IMR-90 (cell line): ENCODE measurements at regions not wholly inside any gene's neighbourhood (a gene's known extent, or its start where the extent isn't known, plus 50 kb on each side); places are given as distances from the start of the nearest gene placed in this dataset.

Experiments
- ATAC-seq: fragments of 200-7000 bp; cut with Tn5 transposase; 2 replicates; pipeline ENCODE4 v1.9.1; 2020; ENCODE audit warnings: low read depth, mild to moderate bottlenecking, moderate library complexity
- BruUV-seq: library from RNA; stranded (reverse); fragments of 400-500 nt; replicated peaks from 2 replicates; lab custom pipeline; 2021; lab: Mats Ljungman, UMichigan
- CTCF ChIA-PET: fragments of 300-600 bp; formaldehyde crosslinking; extraction: SDS; loops from one replicate; lab custom pipeline; 2021; ENCODE audit warnings: antibody characterized with exemption; lab: Yijun Ruan, JAX
- POLR2A ChIA-PET: fragments of 300-600 bp; sonication (Branson Sonifier 250); formaldehyde crosslinking; loops from one replicate; lab custom pipeline; 2022; ENCODE audit warnings: antibody characterized with exemption; ENCODE audit not compliant: unreplicated experiment; lab: Charles Lee
- DNase-seq: peaks from one replicate; pipeline ENCODE4 v3.0.0; 2013
- H2AFZ ChIP-seq: replicated peaks from 2 replicates; pipeline ENCODE3; 2013; ENCODE audit warnings: low read length, mild to moderate bottlenecking; ENCODE audit not compliant: poor library complexity
- H2AK5ac ChIP-seq: 2 replicates; pipeline ENCODE4 v1.6.1; 2013; ENCODE audit warnings: low read depth, low read length, inconsistent platforms
- H2AK9ac ChIP-seq: replicated peaks from 2 replicates; pipeline ENCODE3; 2013; ENCODE audit warnings: mild to moderate bottlenecking, low read depth, low read length, moderate library complexity; ENCODE audit not compliant: poor library complexity
- H2BK120ac ChIP-seq: 2 replicates; pipeline ENCODE4 v1.6.1; 2013; ENCODE audit warnings: low read depth, low read length, inconsistent platforms
- H2BK15ac ChIP-seq: 3 replicates; pipeline ENCODE4 v1.6.1; 2013; ENCODE audit warnings: low read depth, low read length, inconsistent platforms
- H2BK20ac ChIP-seq: 2 replicates; pipeline ENCODE4 v1.6.1; 2013; ENCODE audit warnings: low read depth, mild to moderate bottlenecking, inconsistent platforms, low read length, moderate library complexity
- H2BK5ac ChIP-seq: 2 replicates; pipeline ENCODE4 v1.6.1; 2013; ENCODE audit warnings: mild to moderate bottlenecking, low read depth, low read length, inconsistent platforms; ENCODE audit not compliant: poor library complexity, severe bottlenecking
- H3K14ac ChIP-seq: replicated peaks from 2 replicates; pipeline ENCODE4 v1.6.1; 2013; ENCODE audit warnings: low read depth, low read length, inconsistent platforms
- H3K18ac ChIP-seq: 2 replicates; pipeline ENCODE4 v1.6.1; 2013; ENCODE audit warnings: low read depth, low read length, control low read depth
- H3K23ac ChIP-seq: 2 replicates; pipeline ENCODE4 v1.6.1; 2013; ENCODE audit warnings: low read depth, low read length, inconsistent platforms
- H3K27ac ChIP-seq: 2 replicates; pipeline ENCODE4 v1.5.1; 2013; ENCODE audit warnings: mild to moderate bottlenecking, control low read depth, low read length; ENCODE audit not compliant: insufficient read depth
- H3K27me3 ChIP-seq: 2 replicates; pipeline ENCODE4 v1.6.1; 2013; ENCODE audit warnings: low read length; ENCODE audit not compliant: control insufficient read depth, insufficient read depth
- H3K36me3 ChIP-seq: 2 replicates; pipeline ENCODE4 v1.6.1; 2013; ENCODE audit warnings: low read length, mixed read lengths; ENCODE audit not compliant: control insufficient read depth, insufficient read depth
- H3K4ac ChIP-seq: 2 replicates; pipeline ENCODE4 v1.6.1; 2013; ENCODE audit warnings: low read depth, low read length, inconsistent platforms
- H3K4me1 ChIP-seq: 2 replicates; pipeline ENCODE4 v1.6.1; 2013; ENCODE audit warnings: low read length, mixed read lengths; ENCODE audit not compliant: control insufficient read depth, insufficient read depth
- H3K4me2 ChIP-seq: 2 replicates; pipeline ENCODE4 v1.6.1; 2013; ENCODE audit warnings: low read depth, mild to moderate bottlenecking, control low read depth, low read length, moderate library complexity
- H3K4me3 ChIP-seq: 2 replicates; pipeline ENCODE4 v1.5.1; 2013; ENCODE audit warnings: low read depth, mild to moderate bottlenecking, control low read depth, low read length, moderate library complexity; ENCODE audit not compliant: insufficient read depth
- H3K56ac ChIP-seq: 2 replicates; pipeline ENCODE4 v1.6.1; 2013; ENCODE audit warnings: low read length, inconsistent platforms; ENCODE audit not compliant: insufficient read depth; ENCODE audit errors: extremely low read depth
- H3K79me1 ChIP-seq, 2 experiments: 2 replicates each; pipeline ENCODE4 v1.6.1; 2013; ENCODE audit warnings: low read length in 2 of 2, inconsistent platforms in 1 of 2, low read depth in 1 of 2
- H3K9ac ChIP-seq: 2 replicates; pipeline ENCODE4 v1.6.1; 2013; ENCODE audit warnings: low read depth, low read length, control low read depth
- H3K9me1 ChIP-seq: 2 replicates; pipeline ENCODE4 v1.6.1; 2013; ENCODE audit warnings: low read length, inconsistent platforms; ENCODE audit not compliant: insufficient read depth
- H3K9me3 ChIP-seq: 2 replicates; pipeline ENCODE4 v1.6.1; 2013; ENCODE audit warnings: low read length; ENCODE audit not compliant: control insufficient read depth, insufficient read depth
- H4K20me1 ChIP-seq: 2 replicates; pipeline ENCODE4 v1.6.1; 2013; ENCODE audit warnings: low read length, inconsistent platforms; ENCODE audit not compliant: insufficient read depth
- H4K5ac ChIP-seq: 2 replicates; pipeline ENCODE4 v1.6.1; 2013; ENCODE audit warnings: mild to moderate bottlenecking, low read depth, low read length, control low read depth
- H4K8ac ChIP-seq, 2 experiments: 2 replicates each; pipeline ENCODE4 v1.6.1; 2013; ENCODE audit warnings: low read depth in 2 of 2, low read length in 2 of 2, control low read depth in 1 of 2, inconsistent platforms in 1 of 2
- H4K91ac ChIP-seq: 2 replicates; pipeline ENCODE4 v1.6.1; 2013; ENCODE audit warnings: low read depth, low read length, inconsistent platforms; ENCODE audit not compliant: insufficient read depth
- FOS ChIP-seq: fragments of 150-350 bp; IDR thresholded peaks from 2 replicates; pipeline ENCODE4 v1.6.1; 2016; ENCODE audit warnings: low read depth, low read length
- MAFK ChIP-seq: IDR thresholded peaks from 2 replicates; pipeline ENCODE4 v1.6.1; 2012; ENCODE audit warnings: low read depth, low read length, improper control_type of control experiment
- NFE2L2 ChIP-seq: fragments of 150-350 bp; IDR thresholded peaks from 2 replicates; pipeline ENCODE4 v1.6.1; 2016; ENCODE audit warnings: low read depth, mild to moderate bottlenecking, low read length
- POLR2A ChIP-seq: IDR thresholded peaks from 2 replicates; pipeline ENCODE4 v1.6.1; 2012; ENCODE audit warnings: mild to moderate bottlenecking, low read depth, low read length
- RAD21 ChIP-seq: IDR thresholded peaks from 2 replicates; pipeline ENCODE4 v1.6.1; 2012; ENCODE audit warnings: low read length, improper control_type of control experiment
- RCOR1 ChIP-seq: IDR thresholded peaks from 2 replicates; pipeline ENCODE4 v1.6.1; 2012; ENCODE audit warnings: mild to moderate bottlenecking, low read length, improper control_type of control experiment; ENCODE audit not compliant: insufficient replicate concordance
- RFX5 ChIP-seq: IDR thresholded peaks from 2 replicates; pipeline ENCODE4 v1.8.0; 2012; ENCODE audit warnings: low read depth, mild to moderate bottlenecking, low read length, moderate library complexity
- SMC3 ChIP-seq: fragments of 150-350 bp; IDR thresholded peaks from 2 replicates; pipeline ENCODE4 v1.6.1; 2016; ENCODE audit warnings: low read depth, mild to moderate bottlenecking, antibody characterized with exemption, low read length, moderate library complexity
- WGBS, 2 experiments: methylation state at CpG; one replicate each; pipeline versions ENCODE4 v1.1.5 to v1.1.7; 2013; ENCODE audit warnings: missing lambda C conversion rate in 2 of 2; ENCODE audit not compliant: insufficient read length in 1 of 2; ENCODE audit errors: extremely low coverage in 2 of 2; 5-methylcytosine and 5-hydroxymethylcytosine counted together
- dilution Hi-C: fragments of 300-500 bp; cut with HindIII; formaldehyde crosslinking; loops from one replicate; pipeline ENCODE4 v1.14.3; 2018; ENCODE audit warnings: low sequenced_read_pairs; ENCODE audit not compliant: unreplicated experiment
- in situ Hi-C: fragments of 300-500 bp; cut with MboI; formaldehyde crosslinking; loops from 3 replicates; pipeline ENCODE4 v1.14.3; 2019; ENCODE audit warnings: low sequenced_read_pairs, inconsistent platforms, mixed read lengths
- intact Hi-C: fragments of 100-400 bp; cut with micrococcal nuclease; formaldehyde crosslinking; loops from 2 replicates; pipeline ENCODE4 v1.10.0; 2022

DNA sequence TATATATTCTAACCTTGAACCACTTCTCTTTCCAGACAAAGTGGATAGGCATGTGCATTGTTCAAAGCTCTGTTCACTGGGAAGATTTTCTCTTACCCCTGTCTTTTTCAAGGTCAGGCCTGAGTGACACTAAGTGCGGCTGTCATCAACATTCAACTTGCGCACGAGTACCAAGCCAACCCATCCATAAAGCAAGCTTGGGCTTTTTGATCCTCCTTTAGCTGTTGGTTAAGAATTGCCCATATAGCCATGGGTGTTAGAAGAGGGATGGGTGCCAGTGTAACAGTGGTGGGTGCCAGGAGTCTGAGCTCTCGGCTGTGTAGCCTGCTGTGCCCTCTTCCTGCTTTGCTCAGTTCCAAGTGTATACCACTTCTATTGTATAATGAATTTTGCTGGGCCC, 136.1 kb downstream of the GLUL start:
- Histone ChIP-seq H2AK5ac (no peak overlapping the region), H3K4ac (no peak overlapping the region), H2AK9ac (no peak overlapping the region), H2BK120ac (no peak overlapping the region), H4K20me1 (no peaks in the 10 kb centered on the region), H3K4me2 (no peak overlapping the region), H3K9ac (no peak overlapping the region), H2BK15ac (no peak overlapping the region), H3K9me3 (no peaks in the 10 kb centered on the region), H3K27ac (no peak overlapping the region), H3K14ac (no peak overlapping the region), H3K56ac (no peak overlapping the region), H2BK5ac (no peak overlapping the region), H4K91ac (no peak overlapping the region), H3K23ac (no peak overlapping the region), H4K8ac (no peak overlapping the region), H3K79me1 (no peaks in the 10 kb centered on the region), H3K9me1 (no peaks in the 10 kb centered on the region), H3K18ac (no peak overlapping the region), H2BK20ac (no peak overlapping the region), H3K36me3 (no peaks in the 10 kb centered on the region), H2AFZ (no peak overlapping the region), H3K4me1 (no peaks in the 10 kb centered on the region), H3K27me3 (no peaks in the 10 kb centered on the region), H3K4me3 (no peak overlapping the region), H4K5ac (no peak overlapping the region)
- TF ChIP-seq RAD21 (no peak), RCOR1 (no peak), MAFK (no peak), POLR2A (no peak), NFE2L2 (no peak), FOS (no peak), RFX5 (no peak), SMC3 (no peak)
- POLR2A ChIA-PET, result no interaction called here
- intact Hi-C loops (no loop called here), in situ Hi-C loops (no loop called here), dilution Hi-C loops (no loop called here)
- ATAC-seq, result no peak
- no peak for DNase-seq
- BruUV-seq, result no TSS peak
- CTCF ChIA-PET, result no interaction called here
- WGBS, 2 experiments, result no CpG with 5 or more reads among the region's 4 CpGs
